ENCODE measurements at regions not wholly inside any gene's neighbourhood (a gene's known extent, or its start where the extent isn't known, plus 50 kb on each side); places are given as distances from the start of the nearest gene placed in this dataset.
"Not testable (repeated sequence)": the region's sequence is repeated elsewhere in the genome, so short reads cannot be mapped to it uniquely, and the experiment has no call there.

- Mint-ChIP-seq H3K9me3 (peaks cover 2% of the 10 kb centered on the region), H3K27ac (no peak overlapping the region), H3K4me1 (ENCODE audit: low read depth) (no peaks in the 10 kb centered on the region), H3K36me3 (ENCODE audit: low read depth) (no peaks in the 10 kb centered on the region), H3K4me3 (no peak overlapping the region), H3K27me3 (no peaks in the 10 kb centered on the region)
- no peak overlapping the region for H3K27ac ChIP-seq (ENCODE audit: low read depth in 1 of 2, low read length in 2 of 2)
- no peak overlapping the region for H3K4me3 ChIP-seq (ENCODE audit: low read length)
- DNase-seq: no peak
- no peaks in the 10 kb centered on the region for H3K4me1 ChIP-seq (ENCODE audit: insufficient read depth, low read length)
- intact Hi-C loops (cut with DNase I, micrococcal nuclease): no loop called here
- H3K36me3 ChIP-seq (ENCODE audit: insufficient read depth, low read length): no peaks in the 10 kb centered on the region
- no peak for TF ChIP-seq CTCF (IDR thresholded peaks at IDR 0.05)
- ATAC-seq (ENCODE audit: poor library complexity): no peak
- ChIA-PET CTCF (no interaction called here), POLR2A (no interaction called here)
- no peaks in the 10 kb centered on the region for H3K27me3 ChIP-seq (ENCODE audit: control insufficient read depth in 1 of 2, insufficient read depth in 2 of 2, low read length in 2 of 2)
- no peaks in the 10 kb centered on the region for H3K9me3 ChIP-seq (ENCODE audit: control insufficient read depth in 1 of 2, insufficient read depth in 1 of 2, low read length in 2 of 2)
These were observed 133.6 kb downstream of the PLPPR4 start for GRCh38 chr1:99397863-99398262.

GRCh38 chr1:99401556-99401955 lies 137.3 kb downstream of the PLPPR4 start:
- H3K36me3 Mint-ChIP-seq (ENCODE audit: low read depth); ATAC-seq (ENCODE audit: poor library complexity); H3K36me3 ChIP-seq (ENCODE audit: insufficient read depth, low read length); H3K4me3 Mint-ChIP-seq; H3K4me3 ChIP-seq (ENCODE audit: low read length); H3K9me3 ChIP-seq (ENCODE audit: control insufficient read depth in 1 of 2, insufficient read depth in 1 of 2, low read length in 2 of 2); DNase-seq; intact Hi-C loops (cut with DNase I, micrococcal nuclease); H3K9me3 Mint-ChIP-seq; H3K4me1 Mint-ChIP-seq (ENCODE audit: low read depth); H3K27me3 ChIP-seq (ENCODE audit: control insufficient read depth in 1 of 2, insufficient read depth in 2 of 2, low read length in 2 of 2); H3K27me3 Mint-ChIP-seq; H3K27ac ChIP-seq (ENCODE audit: low read depth in 1 of 2, low read length in 2 of 2); CTCF ChIA-PET; POLR2A ChIA-PET; H3K4me1 ChIP-seq (ENCODE audit: insufficient read depth, low read length); H3K27ac Mint-ChIP-seq: not testable (repeated sequence)

- DNase-seq; intact Hi-C loops (cut with DNase I, micrococcal nuclease); ATAC-seq (ENCODE audit: poor library complexity); H3K4me3 ChIP-seq (ENCODE audit: low read length); H3K9me3 ChIP-seq (ENCODE audit: control insufficient read depth in 1 of 2, insufficient read depth in 1 of 2, low read length in 2 of 2); H3K27ac ChIP-seq (ENCODE audit: low read depth in 1 of 2, low read length in 2 of 2); H3K9me3 Mint-ChIP-seq; H3K4me3 Mint-ChIP-seq; H3K27me3 Mint-ChIP-seq; H3K27me3 ChIP-seq (ENCODE audit: control insufficient read depth in 1 of 2, insufficient read depth in 2 of 2, low read length in 2 of 2); H3K27ac Mint-ChIP-seq; H3K4me1 Mint-ChIP-seq (ENCODE audit: low read depth); H3K4me1 ChIP-seq (ENCODE audit: insufficient read depth, low read length); CTCF ChIA-PET; H3K36me3 ChIP-seq (ENCODE audit: insufficient read depth, low read length); POLR2A ChIA-PET; H3K36me3 Mint-ChIP-seq (ENCODE audit: low read depth): not testable (repeated sequence)
These were observed 140.1 kb downstream of the PLPPR4 start for GRCh38 chr1:99404399-99404798.

GRCh38 chr1:99405325-99405724 lies 141.0 kb downstream of the PLPPR4 start:
- ATAC-seq (ENCODE audit: poor library complexity); H3K27me3 Mint-ChIP-seq; H3K4me3 ChIP-seq (ENCODE audit: low read length); POLR2A ChIA-PET; H3K4me3 Mint-ChIP-seq; H3K27me3 ChIP-seq (ENCODE audit: control insufficient read depth in 1 of 2, insufficient read depth in 2 of 2, low read length in 2 of 2); H3K27ac Mint-ChIP-seq; DNase-seq; H3K36me3 Mint-ChIP-seq (ENCODE audit: low read depth); H3K4me1 ChIP-seq (ENCODE audit: insufficient read depth, low read length); H3K9me3 Mint-ChIP-seq; intact Hi-C loops (cut with DNase I, micrococcal nuclease); CTCF ChIA-PET; H3K9me3 ChIP-seq (ENCODE audit: control insufficient read depth in 1 of 2, insufficient read depth in 1 of 2, low read length in 2 of 2); H3K27ac ChIP-seq (ENCODE audit: low read depth in 1 of 2, low read length in 2 of 2); H3K36me3 ChIP-seq (ENCODE audit: insufficient read depth, low read length); H3K4me1 Mint-ChIP-seq (ENCODE audit: low read depth): not testable (repeated sequence)

- ATAC-seq (ENCODE audit: poor library complexity) (no peak), DNase-seq (no peak)
- TF ChIP-seq CTCF (IDR thresholded peaks at IDR 0.05): no peak
- no peak overlapping the region for H3K27ac ChIP-seq (ENCODE audit: low read depth in 1 of 2, low read length in 2 of 2)
- intact Hi-C loops (cut with DNase I, micrococcal nuclease): no loop called here
- Mint-ChIP-seq H3K27me3 (peaks cover 7% of the 10 kb centered on the region), H3K27ac (no peak overlapping the region), H3K4me3 (no peak overlapping the region), H3K4me1 (ENCODE audit: low read depth) (no peaks in the 10 kb centered on the region), H3K9me3 (no peaks in the 10 kb centered on the region), H3K36me3 (ENCODE audit: low read depth) (no peaks in the 10 kb centered on the region)
- ChIA-PET POLR2A (no interaction called here), CTCF (no interaction called here)
- H3K4me3 ChIP-seq (ENCODE audit: low read length): no peak overlapping the region
- peaks cover 0 to 8% of the 10 kb centered on the region in 2 experiments for H3K9me3 ChIP-seq (ENCODE audit: control insufficient read depth in 1 of 2, insufficient read depth in 1 of 2, low read length in 2 of 2)
- no peaks in the 10 kb centered on the region for H3K27me3 ChIP-seq (ENCODE audit: control insufficient read depth in 1 of 2, insufficient read depth in 2 of 2, low read length in 2 of 2)
- H3K4me1 ChIP-seq (ENCODE audit: insufficient read depth, low read length): no peaks in the 10 kb centered on the region
- no peaks in the 10 kb centered on the region for H3K36me3 ChIP-seq (ENCODE audit: insufficient read depth, low read length)
These were observed 142.7 kb downstream of the PLPPR4 start for GRCh38 chr1:99407018-99407417.

All from CD4-positive, alpha-beta T cell (primary cell).